ENCODE measurements at regions not wholly inside any gene's neighbourhood (a gene's known extent, or its start where the extent isn't known, plus 50 kb on each side); places are given as distances from the start of the nearest gene placed in this dataset.

GRCh38 chr2:19232312-19232711 lies 126.1 kb downstream of the OSR1 start:
- DNase-seq: no peak

- no peak for DNase-seq
Observed at GRCh38 chr2:19231625-19232024, 126.8 kb downstream of the OSR1 start.

- DNase-seq: no peak
Observed at GRCh38 chr2:19230626-19231025, 127.8 kb downstream of the OSR1 start.

- DNase-seq: no peak
Observed at GRCh38 chr2:19228715-19229114, 129.7 kb downstream of the OSR1 start.

GRCh38 chr2:19228181-19228593 lies 130.2 kb downstream of the OSR1 start:
- no peak for DNase-seq

GRCh38 chr2:19226871-19227270 lies 131.6 kb downstream of the OSR1 start:
- no peak for DNase-seq

- no peak for DNase-seq
Observed at GRCh38 chr2:19226386-19226785, 132.0 kb downstream of the OSR1 start.

GRCh38 chr2:19225931-19226330 lies 132.5 kb downstream of the OSR1 start:
- no peak for DNase-seq

- no peak for DNase-seq
Observed at GRCh38 chr2:19225126-19225525, 133.3 kb downstream of the OSR1 start.

- DNase-seq: no peak
Observed at GRCh38 chr2:19224486-19224885, 133.9 kb downstream of the OSR1 start.

GRCh38 chr2:19224011-19224410 lies 134.4 kb downstream of the OSR1 start:
- DNase-seq: no peak

- no peak for DNase-seq
Observed at GRCh38 chr2:19219060-19219459, 139.4 kb downstream of the OSR1 start.

- no peak for DNase-seq
Observed at GRCh38 chr2:19218166-19218565, 140.3 kb downstream of the OSR1 start.

GRCh38 chr2:19216676-19217602 lies 141.5 kb downstream of the OSR1 start:
- DNase-seq: no peak

- no peak for DNase-seq
Observed at GRCh38 chr2:19216238-19216637, 142.2 kb downstream of the OSR1 start.

GRCh38 chr2:19214682-19215391 lies 143.6 kb downstream of the OSR1 start:
- no peak for DNase-seq

GRCh38 chr2:19209575-19210341 lies 148.7 kb downstream of the OSR1 start:
- DNase-seq: no peak

- no peak for DNase-seq
Observed at GRCh38 chr2:19208479-19209199, 149.8 kb downstream of the OSR1 start.

- no peak for DNase-seq
Observed at GRCh38 chr2:19207452-19207851, 151.0 kb downstream of the OSR1 start.

GRCh38 chr2:19205983-19206533 lies 152.4 kb downstream of the OSR1 start:
- no peak for DNase-seq

- no peak for DNase-seq
Observed at GRCh38 chr2:19203866-19204265, 154.6 kb downstream of the OSR1 start.

GRCh38 chr2:19201911-19202462 lies 156.4 kb downstream of the OSR1 start:
- DNase-seq: no peak
